ENCODE measurements at regions not wholly inside any gene's neighbourhood (a gene's known extent, or its start where the extent isn't known, plus 50 kb on each side); places are given as distances from the start of the nearest gene placed in this dataset.

- Histone ChIP-seq H3K9ac (ENCODE audit: insufficient read depth, low read depth, low read length) (no peak overlapping the region), H3K9me3 (ENCODE audit: low read length) (no peaks in the 10 kb centered on the region), H3K36me3 (replicated peaks in 1 of 2; ENCODE audit: control insufficient read depth in 1 of 2, insufficient read depth in 2 of 2, low read length in 2 of 2) (no peaks in the 10 kb centered on the region), H3K27ac (ENCODE audit: extremely low read length, insufficient read depth, low read length) (no peak overlapping the region), H3K4me2 (ENCODE audit: low read depth, low read length) (no peak overlapping the region), H3K4me1 (ENCODE audit: insufficient read depth, low read length) (peaks cover 2% of the 10 kb centered on the region; the same call in 1 of the 2 replicates), H3K79me2 (ENCODE audit: insufficient read depth, low read length) (no peaks in the 10 kb centered on the region), H4K20me1 (ENCODE audit: insufficient read depth, low read length) (no peaks in the 10 kb centered on the region), H3K4me3 (replicated peaks in 1 of 3; ENCODE audit: insufficient read depth in 1 of 3, low read depth in 2 of 3, low read length in 3 of 3) (no peak overlapping the region), H3K27me3 (ENCODE audit: control insufficient read depth in 1 of 2, insufficient read depth in 2 of 2, low read length in 2 of 2) (no peaks in the 10 kb centered on the region), H2AFZ (ENCODE audit: low read length) (no peak overlapping the region)
- CTCF ChIA-PET (ENCODE audit: low intra/inter-chr PET ratio, low total read pairs), result no interaction called here
- 0% methylated on average over 1 of the region's 1 CpG for WGBS (ENCODE audit: low lambda C conversion rate)
- POLR2A ChIA-PET, result no interaction called here
- ATAC-seq (no peak), FAIRE-seq (no peak), DNase-seq (ENCODE audit: low spot score) (no peak)
- in situ Hi-C loops (cut with HindIII; ENCODE audit: extremely low pct_ligation_motif_present, low pct_unique_long_range_greater_than_20kb), result no loop called here
- TF ChIP-seq ZNF558 (CRISPR knock-in tag; IDR thresholded peaks at IDR 0.05; ENCODE audit: borderline replicate concordance), result no peak
- no peak for TF ChIP-seq PITX1 (CRISPR knock-in tag; IDR thresholded peaks at IDR 0.05)
- no peak for TF ChIP-seq ESRRA (CRISPR knock-in tag; IDR thresholded peaks at IDR 0.05; ENCODE audit: low read depth)
- no peak for TF ChIP-seq ELF3 (CRISPR knock-in tag; IDR thresholded peaks at IDR 0.05)
- TF ChIP-seq NFATC3 (CRISPR knock-in tag; IDR thresholded peaks at IDR 0.05), result no peak
- TF ChIP-seq ZNF333 (CRISPR knock-in tag; IDR thresholded peaks at IDR 0.05; ENCODE audit: borderline replicate concordance), result no peak
- TF ChIP-seq ZNF3 (CRISPR knock-in tag; IDR thresholded peaks at IDR 0.05), result no peak
- no peak for TF ChIP-seq ZNF263 (CRISPR knock-in tag; IDR thresholded peaks at IDR 0.05)
- TF ChIP-seq ZNF652 (CRISPR knock-in tag; IDR thresholded peaks at IDR 0.05; ENCODE audit: borderline replicate concordance, low read depth), result no peak
- TF ChIP-seq, protein P1, sequence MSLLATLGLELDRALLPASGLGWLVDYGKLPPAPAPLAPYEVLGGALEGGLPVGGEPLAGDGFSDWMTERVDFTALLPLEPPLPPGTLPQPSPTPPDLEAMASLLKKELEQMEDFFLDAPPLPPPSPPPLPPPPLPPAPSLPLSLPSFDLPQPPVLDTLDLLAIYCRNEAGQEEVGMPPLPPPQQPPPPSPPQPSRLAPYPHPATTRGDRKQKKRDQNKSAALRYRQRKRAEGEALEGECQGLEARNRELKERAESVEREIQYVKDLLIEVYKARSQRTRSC (CRISPR knock-in tag; IDR thresholded peaks at IDR 0.05; ENCODE audit: low read depth), result no peak
- no peak for TF ChIP-seq MNT (IDR thresholded peaks at IDR 0.05)
- TF ChIP-seq STAT5B (CRISPR knock-in tag; IDR thresholded peaks at IDR 0.05), result no peak
- no peak for TF ChIP-seq KMT2A (CRISPR knock-in tag; IDR thresholded peaks at IDR 0.05)
- TF ChIP-seq SOX5 (CRISPR knock-in tag; IDR thresholded peaks at IDR 0.05; ENCODE audit: borderline replicate concordance), result no peak
- TF ChIP-seq RBAK (CRISPR knock-in tag; IDR thresholded peaks at IDR 0.05), result no peak
- no peak for TF ChIP-seq GPN1 (CRISPR knock-in tag; IDR thresholded peaks at IDR 0.05; ENCODE audit: borderline replicate concordance)
- TF ChIP-seq MXD4 (CRISPR knock-in tag; IDR thresholded peaks at IDR 0.05), result no peak
- intact Hi-C loops (cut with micrococcal nuclease; ENCODE audit: unreplicated experiment), result no loop called here
- no TSS peak for BruUV-seq (replicated peaks)
These were observed 457.3 kb upstream of the KCNMB2 start for GRCh38 chr3:178078953-178079352.
